WI38 (cell line): ENCODE measurements at regions not wholly inside any gene's neighbourhood (a gene's known extent, or its start where the extent isn't known, plus 50 kb on each side); places are given as distances from the start of the nearest gene placed in this dataset.
"Not testable (repeated sequence)": the region's sequence is repeated elsewhere in the genome, so short reads cannot be mapped to it uniquely, and the experiment has no call there.

Experiments
- H3K4me3 ChIP-seq: 2 replicates; pipeline ENCODE4 v1.5.1; 2011; ENCODE audit warnings: low read depth, mild to moderate bottlenecking, control low read depth, low read length
- TF ChIP-seq, protein P1 (sequence below): IDR thresholded peaks from 2 replicates; pipeline ENCODE4 v1.5.1; 2012; ENCODE audit warnings: low read depth, mild to moderate bottlenecking, control low read depth, low read length

DNA sequence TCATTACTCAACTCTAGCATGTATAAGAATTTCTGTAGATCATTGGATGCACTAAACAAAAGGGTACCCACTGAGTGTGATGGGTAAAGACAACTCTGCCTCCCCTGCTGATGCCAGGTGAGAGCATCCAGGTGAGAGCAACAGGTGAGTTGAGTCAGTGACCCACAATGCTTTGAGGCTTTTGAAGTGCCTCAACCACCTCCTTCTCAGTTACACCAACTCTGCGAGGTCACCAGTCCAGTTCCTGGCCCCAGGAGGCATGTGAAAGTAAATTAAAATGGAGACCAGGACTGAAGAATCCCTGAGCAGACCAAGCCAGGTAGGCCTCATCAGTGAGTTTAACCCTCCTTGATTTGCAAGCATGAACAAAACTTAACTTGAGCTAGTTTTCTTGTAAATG lies 505.8 kb downstream of the EBF1 start:
- TF ChIP-seq, protein P1, sequence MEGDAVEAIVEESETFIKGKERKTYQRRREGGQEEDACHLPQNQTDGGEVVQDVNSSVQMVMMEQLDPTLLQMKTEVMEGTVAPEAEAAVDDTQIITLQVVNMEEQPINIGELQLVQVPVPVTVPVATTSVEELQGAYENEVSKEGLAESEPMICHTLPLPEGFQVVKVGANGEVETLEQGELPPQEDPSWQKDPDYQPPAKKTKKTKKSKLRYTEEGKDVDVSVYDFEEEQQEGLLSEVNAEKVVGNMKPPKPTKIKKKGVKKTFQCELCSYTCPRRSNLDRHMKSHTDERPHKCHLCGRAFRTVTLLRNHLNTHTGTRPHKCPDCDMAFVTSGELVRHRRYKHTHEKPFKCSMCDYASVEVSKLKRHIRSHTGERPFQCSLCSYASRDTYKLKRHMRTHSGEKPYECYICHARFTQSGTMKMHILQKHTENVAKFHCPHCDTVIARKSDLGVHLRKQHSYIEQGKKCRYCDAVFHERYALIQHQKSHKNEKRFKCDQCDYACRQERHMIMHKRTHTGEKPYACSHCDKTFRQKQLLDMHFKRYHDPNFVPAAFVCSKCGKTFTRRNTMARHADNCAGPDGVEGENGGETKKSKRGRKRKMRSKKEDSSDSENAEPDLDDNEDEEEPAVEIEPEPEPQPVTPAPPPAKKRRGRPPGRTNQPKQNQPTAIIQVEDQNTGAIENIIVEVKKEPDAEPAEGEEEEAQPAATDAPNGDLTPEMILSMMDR: no peak
- H3K4me3 ChIP-seq: no peak overlapping the region

DNA sequence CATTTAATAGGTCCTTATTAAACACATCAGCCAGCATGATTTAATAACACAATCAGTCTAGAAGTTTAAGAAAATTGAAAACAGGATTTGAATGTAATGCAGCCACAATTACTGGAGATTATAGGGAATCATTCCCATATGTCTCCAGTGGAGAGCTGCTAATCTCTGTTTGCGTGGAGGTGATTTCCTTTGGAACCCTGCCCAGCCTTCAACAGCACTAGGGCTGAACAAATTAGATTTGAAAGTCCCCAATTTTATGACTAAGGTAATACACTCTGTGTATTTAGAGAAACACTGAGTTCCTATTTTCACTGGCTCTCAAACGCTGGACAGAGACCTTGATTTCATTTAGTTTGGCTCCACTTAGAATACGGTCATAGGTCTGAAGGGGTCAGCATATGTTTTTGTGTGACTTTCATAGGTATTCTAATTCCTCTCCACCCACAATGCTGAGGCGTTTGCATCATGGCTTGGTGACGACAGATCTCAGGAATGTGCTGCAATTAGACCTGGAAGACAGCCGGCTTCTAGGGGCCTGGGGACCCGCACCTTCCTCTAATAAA lies 508.3 kb downstream of the EBF1 start:
- TF ChIP-seq, protein P1: no peak

DNA sequence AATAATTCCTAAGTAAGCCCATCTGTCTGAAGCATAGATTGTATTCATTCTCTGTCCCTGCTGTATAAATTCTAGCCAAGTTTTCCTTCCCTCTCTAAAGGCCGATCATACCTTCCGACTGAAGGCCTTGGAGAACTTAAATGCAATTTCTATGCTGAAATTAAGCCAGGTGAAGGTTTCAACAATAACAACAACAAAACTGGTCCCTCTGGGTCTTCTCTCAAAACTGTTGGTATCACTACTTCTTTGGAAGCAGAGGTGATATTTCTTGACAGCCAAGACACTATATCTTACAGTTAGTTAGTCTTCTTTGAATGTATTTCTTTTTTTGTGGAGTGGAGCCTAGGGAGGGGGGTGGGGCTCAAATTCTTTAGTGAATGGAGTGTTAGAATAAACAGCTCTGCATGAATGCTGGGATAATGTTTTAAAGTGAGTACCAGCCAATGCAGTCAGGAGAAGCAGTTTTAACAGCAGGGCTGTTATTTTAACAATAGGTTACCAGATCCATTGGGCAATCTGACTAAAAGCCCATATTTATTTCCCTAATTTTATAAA lies 508.9 kb downstream of the EBF1 start:
- TF ChIP-seq, protein P1: no peak

More for the DNA sequence above, 508.3 kb downstream of the EBF1 start:
- H3K4me3 ChIP-seq: no peak overlapping the region

DNA sequence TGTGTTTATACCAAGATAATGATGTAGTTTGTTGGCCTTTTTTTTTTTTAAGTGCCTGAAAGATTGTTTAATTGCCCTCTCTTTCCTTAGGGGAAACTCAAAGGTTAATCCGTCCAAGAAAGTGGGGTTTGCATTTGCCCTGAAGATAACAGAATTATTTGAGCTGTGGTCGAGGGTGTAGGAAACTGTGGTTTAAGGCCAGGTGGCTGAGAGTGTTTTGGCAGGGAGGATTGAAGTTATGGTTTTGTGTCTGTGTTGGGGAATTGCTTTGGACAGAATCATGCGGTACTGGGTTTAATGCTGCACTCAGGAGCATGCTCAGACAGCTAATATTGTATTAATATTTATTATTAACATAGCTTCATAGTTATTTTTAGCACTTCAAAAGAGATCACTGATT lies 509.8 kb downstream of the EBF1 start:
- TF ChIP-seq, protein P1: no peak
- H3K4me3 ChIP-seq: no peak overlapping the region

More for the DNA sequence above, 508.9 kb downstream of the EBF1 start:
- no peak overlapping the region for H3K4me3 ChIP-seq

DNA sequence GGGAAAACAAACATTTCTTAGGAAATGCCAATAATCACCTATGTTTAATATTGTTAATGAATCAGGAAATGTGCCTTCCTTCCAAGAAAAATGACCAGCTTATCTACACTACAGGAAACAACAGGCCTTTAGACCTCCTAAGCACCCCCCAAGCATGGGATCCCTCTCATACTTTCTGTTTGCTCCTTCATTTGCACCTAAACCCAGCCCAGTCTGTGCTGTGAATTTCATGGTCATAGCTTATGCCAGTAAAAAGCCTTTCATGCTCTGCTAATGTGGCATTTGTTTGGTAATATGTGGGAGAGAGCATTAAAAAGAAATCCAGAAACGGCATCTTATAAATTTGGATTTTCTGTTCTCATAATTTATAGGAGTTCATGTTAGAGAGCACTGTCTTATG lies 511.1 kb downstream of the EBF1 start:
- H3K4me3 ChIP-seq: no peak overlapping the region
- TF ChIP-seq, protein P1: no peak

DNA sequence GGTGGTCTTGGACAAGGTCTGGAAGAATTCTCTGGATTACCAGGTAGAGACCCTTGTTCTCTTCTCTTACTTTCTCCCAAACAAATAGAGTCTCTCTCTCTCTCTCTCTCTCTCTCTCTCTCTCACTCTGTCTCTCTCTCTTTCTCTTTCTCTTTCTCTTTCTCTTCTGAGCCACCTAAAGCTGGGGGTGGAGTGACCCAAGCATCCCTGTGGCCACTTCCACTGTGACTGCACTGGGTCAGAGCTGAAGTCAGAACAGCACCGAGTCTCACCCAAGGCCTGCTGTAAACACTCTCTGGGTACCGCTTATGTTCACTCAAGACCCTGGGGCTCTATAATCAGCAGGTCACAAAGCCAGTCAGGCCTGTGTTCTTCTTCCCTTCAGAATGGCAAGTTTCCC lies 513.7 kb downstream of the EBF1 start:
- TF ChIP-seq, protein P1: no peak
- no peak overlapping the region for H3K4me3 ChIP-seq

DNA sequence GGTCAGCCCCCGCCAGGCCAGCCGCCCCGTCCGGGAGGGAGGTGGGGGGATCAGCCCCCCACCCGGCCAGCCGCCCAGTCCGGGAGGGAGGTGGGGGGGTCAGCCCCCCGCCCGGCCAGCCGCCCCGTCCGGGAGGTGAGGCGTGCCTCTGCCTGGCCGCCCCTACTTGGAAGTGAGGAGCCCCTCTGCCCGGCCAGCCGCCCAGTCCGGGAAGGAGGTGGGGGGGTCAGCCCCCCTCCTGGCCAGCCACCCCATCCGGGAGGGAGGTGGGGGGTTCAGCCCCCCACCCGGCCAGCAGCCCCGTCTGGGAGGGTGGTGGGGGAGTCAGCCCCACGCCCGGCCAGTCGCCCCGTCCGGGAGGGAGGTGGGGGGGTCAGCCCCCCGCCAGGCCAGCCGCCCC lies 517.0 kb downstream of the EBF1 start:
- H3K4me3 ChIP-seq: not testable (repeated sequence)

DNA sequence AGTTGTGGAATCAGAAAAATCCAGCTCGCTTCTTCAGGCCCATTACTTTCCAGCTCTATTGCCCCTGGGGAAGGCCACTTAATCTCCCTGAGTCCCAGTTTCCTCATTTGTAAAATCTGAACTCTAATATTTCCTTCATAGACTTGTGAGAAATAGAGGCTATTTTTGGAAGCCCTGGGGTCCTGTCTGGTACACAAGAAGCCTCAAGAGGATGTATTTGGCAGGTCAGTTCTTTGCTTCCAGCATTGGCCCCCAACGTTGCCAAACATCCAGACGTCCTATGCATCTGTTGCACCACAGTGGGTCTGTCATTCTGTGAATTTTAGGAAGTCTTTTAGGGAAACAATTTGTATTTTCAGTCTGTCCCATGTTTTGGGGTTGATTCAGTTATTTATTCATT lies 525.9 kb downstream of the EBF1 start:
- TF ChIP-seq, protein P1: no peak
- H3K4me3 ChIP-seq: no peak overlapping the region
